ENCODE measurements at regions not wholly inside any gene's neighbourhood (a gene's known extent, or its start where the extent isn't known, plus 50 kb on each side); places are given as distances from the start of the nearest gene placed in this dataset.

- DNase-seq (ENCODE audit: low spot score in 2 of 2), result no peak
- TF ChIP-seq POLR2AphosphoS5 (IDR thresholded peaks at IDR 0.05), result no peak
- TF ChIP-seq POLR2A (IDR thresholded peaks at IDR 0.05), result no peak
- TF ChIP-seq, protein P1, sequence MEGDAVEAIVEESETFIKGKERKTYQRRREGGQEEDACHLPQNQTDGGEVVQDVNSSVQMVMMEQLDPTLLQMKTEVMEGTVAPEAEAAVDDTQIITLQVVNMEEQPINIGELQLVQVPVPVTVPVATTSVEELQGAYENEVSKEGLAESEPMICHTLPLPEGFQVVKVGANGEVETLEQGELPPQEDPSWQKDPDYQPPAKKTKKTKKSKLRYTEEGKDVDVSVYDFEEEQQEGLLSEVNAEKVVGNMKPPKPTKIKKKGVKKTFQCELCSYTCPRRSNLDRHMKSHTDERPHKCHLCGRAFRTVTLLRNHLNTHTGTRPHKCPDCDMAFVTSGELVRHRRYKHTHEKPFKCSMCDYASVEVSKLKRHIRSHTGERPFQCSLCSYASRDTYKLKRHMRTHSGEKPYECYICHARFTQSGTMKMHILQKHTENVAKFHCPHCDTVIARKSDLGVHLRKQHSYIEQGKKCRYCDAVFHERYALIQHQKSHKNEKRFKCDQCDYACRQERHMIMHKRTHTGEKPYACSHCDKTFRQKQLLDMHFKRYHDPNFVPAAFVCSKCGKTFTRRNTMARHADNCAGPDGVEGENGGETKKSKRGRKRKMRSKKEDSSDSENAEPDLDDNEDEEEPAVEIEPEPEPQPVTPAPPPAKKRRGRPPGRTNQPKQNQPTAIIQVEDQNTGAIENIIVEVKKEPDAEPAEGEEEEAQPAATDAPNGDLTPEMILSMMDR (IDR thresholded peaks at IDR 0.05), result no peak
- no peaks in the 10 kb centered on the region for H3K36me3 ChIP-seq
- H3K9me3 ChIP-seq, result no peaks in the 10 kb centered on the region
- H3K27me3 ChIP-seq, result no peaks in the 10 kb centered on the region
- no peak overlapping the region for H3K27ac ChIP-seq
- intact Hi-C loops (cut with DNase I; ENCODE audit: low total_unique reads), result no loop called here
- H3K4me1 ChIP-seq, result no peaks in the 10 kb centered on the region
- no peak overlapping the region for H3K4me3 ChIP-seq
Observed at GRCh38 chr6:95905132-95905531, 110.6 kb upstream of the FUT9 start.

DNA sequence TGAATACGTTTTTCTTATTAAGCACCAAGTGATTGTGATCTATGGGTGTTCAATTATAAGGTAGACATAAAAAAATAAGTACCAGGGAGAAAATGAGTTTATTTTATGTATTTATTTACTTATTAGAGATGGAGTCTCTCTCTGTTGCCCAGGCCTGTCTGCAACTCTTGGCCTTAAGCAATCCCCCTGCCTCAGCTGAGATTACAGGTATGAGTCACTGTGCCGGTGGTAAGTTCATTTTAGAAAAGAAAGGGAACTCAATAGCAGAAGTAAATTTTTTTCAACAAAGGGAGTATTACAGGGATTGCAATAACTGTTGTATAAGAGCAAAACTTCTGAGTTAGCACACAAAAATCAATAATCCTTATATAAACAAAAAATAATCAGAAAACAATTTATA is 98.7 kb upstream of the FUT9 start:
- TF ChIP-seq POLR2A (IDR thresholded peaks at IDR 0.05), result no peak
- TF ChIP-seq POLR2AphosphoS5 (IDR thresholded peaks at IDR 0.05), result no peak
- TF ChIP-seq, protein P1 (IDR thresholded peaks at IDR 0.05), result no peak

DNA sequence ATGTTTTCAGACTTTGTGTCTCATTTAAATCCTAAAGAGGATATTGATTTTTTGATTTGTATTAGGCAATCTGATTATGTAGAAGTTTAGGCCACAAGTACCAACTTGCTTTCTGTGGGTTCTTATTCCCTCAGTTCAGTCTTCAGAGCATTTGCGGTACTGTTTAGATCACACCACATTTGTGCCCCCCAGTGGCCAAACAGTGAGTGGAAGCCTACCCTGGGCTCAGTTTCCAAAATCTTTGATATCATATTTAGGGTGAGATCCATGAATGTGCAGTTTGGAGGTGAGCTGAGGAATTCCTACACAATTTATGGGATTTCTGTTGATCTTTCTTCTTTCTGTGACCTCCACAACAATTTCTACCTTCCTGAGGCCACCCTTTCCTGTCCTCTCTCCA is 92.3 kb upstream of the FUT9 start:
- TF ChIP-seq, protein P1 (IDR thresholded peaks at IDR 0.05), result no peak
- TF ChIP-seq POLR2A (IDR thresholded peaks at IDR 0.05), result no peak
- TF ChIP-seq POLR2AphosphoS5 (IDR thresholded peaks at IDR 0.05), result no peak
- H3K36me3 ChIP-seq, result no peaks in the 10 kb centered on the region
- no peaks in the 10 kb centered on the region for H3K27me3 ChIP-seq
- H3K4me1 ChIP-seq, result no peaks in the 10 kb centered on the region
- intact Hi-C loops (cut with DNase I; ENCODE audit: low total_unique reads), result no loop called here
- H3K4me3 ChIP-seq, result no peak overlapping the region
- no peaks in the 10 kb centered on the region for H3K9me3 ChIP-seq
- DNase-seq (ENCODE audit: low spot score in 2 of 2), result no peak
- no peak overlapping the region for H3K27ac ChIP-seq

More for the DNA sequence above, 98.7 kb upstream of the FUT9 start:
- no peak overlapping the region for H3K4me3 ChIP-seq
- no peak overlapping the region for H3K27ac ChIP-seq
- no peaks in the 10 kb centered on the region for H3K36me3 ChIP-seq
- DNase-seq (ENCODE audit: low spot score in 2 of 2), result no peak
- H3K27me3 ChIP-seq, result no peaks in the 10 kb centered on the region
- no peaks in the 10 kb centered on the region for H3K4me1 ChIP-seq
- no peaks in the 10 kb centered on the region for H3K9me3 ChIP-seq
- intact Hi-C loops (cut with DNase I; ENCODE audit: low total_unique reads), result no loop called here

DNA sequence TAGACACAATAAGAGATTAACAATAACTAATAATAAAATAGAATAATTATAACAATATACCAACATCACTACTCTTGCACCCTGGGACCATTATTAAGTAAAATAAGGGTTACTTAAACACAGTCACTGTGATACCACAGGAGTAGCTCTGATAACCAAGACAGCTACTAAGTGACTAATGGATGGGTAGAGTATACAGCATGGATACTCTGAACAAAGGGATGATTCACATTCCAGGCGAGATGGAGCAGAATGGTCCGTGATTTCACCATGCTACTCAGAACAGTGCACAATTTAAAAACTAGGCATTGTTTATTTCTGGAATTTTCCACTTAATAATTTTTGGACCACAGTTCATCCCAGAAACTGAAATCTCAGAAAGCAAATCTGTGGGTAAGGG is 80.0 kb upstream of the FUT9 start:
- Histone ChIP-seq H3K27ac (no peak overlapping the region), H3K27me3 (no peaks in the 10 kb centered on the region), H3K4me3 (no peak overlapping the region), H3K4me1 (no peaks in the 10 kb centered on the region), H3K9me3 (no peaks in the 10 kb centered on the region), H3K36me3 (no peaks in the 10 kb centered on the region)
- intact Hi-C loops (cut with DNase I; ENCODE audit: low total_unique reads), result no loop called here
- no peak for DNase-seq (ENCODE audit: low spot score in 2 of 2)
- TF ChIP-seq POLR2A (IDR thresholded peaks at IDR 0.05) (no peak), POLR2AphosphoS5 (IDR thresholded peaks at IDR 0.05) (no peak)
- TF ChIP-seq, protein P1 (IDR thresholded peaks at IDR 0.05), result no peak

- no peaks in the 10 kb centered on the region for H3K36me3 ChIP-seq
- no peak overlapping the region for H3K27ac ChIP-seq
- no peaks in the 10 kb centered on the region for H3K27me3 ChIP-seq
- intact Hi-C loops (cut with DNase I; ENCODE audit: low total_unique reads), result no loop called here
- TF ChIP-seq, protein P1 (IDR thresholded peaks at IDR 0.05), result no peak
- TF ChIP-seq POLR2AphosphoS5 (IDR thresholded peaks at IDR 0.05), result no peak
- no peaks in the 10 kb centered on the region for H3K9me3 ChIP-seq
- no peaks in the 10 kb centered on the region for H3K4me1 ChIP-seq
- no peak overlapping the region for H3K4me3 ChIP-seq
- no peak for DNase-seq (ENCODE audit: low spot score in 2 of 2)
Observed at GRCh38 chr6:95946906-95947305, 68.9 kb upstream of the FUT9 start.
